Bronchial epithelial cell (primary cell): ENCODE measurements at regions not wholly inside any gene's neighbourhood (a gene's known extent, or its start where the extent isn't known, plus 50 kb on each side); places are given as distances from the start of the nearest gene placed in this dataset.

ENCODE experiments used
- DNase-seq: peaks from one replicate; pipeline ENCODE4 v3.0.0-alpha.2; 2010; ENCODE audit warnings: low read depth
- FAIRE-seq: peaks from 2 replicates; lab custom pipeline; 2011; peaks lifted over from hg19 to GRCh38; lab: Jason Lieb, UNC
- H3K27me3 ChIP-seq: 2 replicates; pipeline ENCODE4 v1.5.1; 2011; ENCODE audit warnings: low read length; ENCODE audit not compliant: control insufficient read depth, insufficient read depth
- H3K36me3 ChIP-seq: 2 replicates; pipeline ENCODE4 v1.5.1; 2011; ENCODE audit warnings: low read length; ENCODE audit not compliant: control insufficient read depth, insufficient read depth
- H3K4me3 ChIP-seq: 2 replicates; pipeline ENCODE4 v1.5.1; 2011; ENCODE audit warnings: mild to moderate bottlenecking, low read depth, low read length, control low read depth
- TF ChIP-seq, protein P1 (sequence below): IDR thresholded peaks from 2 replicates; pipeline ENCODE4 v1.5.1; 2011; ENCODE audit warnings: mild to moderate bottlenecking, moderate library complexity, low read length, control low read depth, inconsistent platforms; ENCODE audit not compliant: insufficient read depth, severe bottlenecking

DNA sequence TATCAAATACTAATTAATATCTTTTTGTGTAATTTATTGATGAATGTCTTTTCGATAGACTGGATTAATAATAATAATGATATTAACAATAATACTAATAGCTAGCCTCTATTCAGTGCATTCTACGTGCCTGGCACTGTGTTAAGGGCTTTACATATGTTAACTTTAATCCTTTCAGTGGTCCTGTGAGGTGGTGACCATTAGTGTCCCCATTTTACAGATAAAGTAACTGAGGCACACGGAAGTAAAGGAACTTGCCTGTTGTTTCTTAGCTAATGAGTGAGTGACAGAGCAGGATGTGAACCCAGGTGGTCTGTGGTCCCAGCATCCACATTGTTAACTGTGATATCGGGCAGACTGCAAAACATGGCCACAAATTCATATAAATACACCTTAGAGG is 335.7 kb upstream of the PROX1 start:
- no peak for FAIRE-seq

DNA sequence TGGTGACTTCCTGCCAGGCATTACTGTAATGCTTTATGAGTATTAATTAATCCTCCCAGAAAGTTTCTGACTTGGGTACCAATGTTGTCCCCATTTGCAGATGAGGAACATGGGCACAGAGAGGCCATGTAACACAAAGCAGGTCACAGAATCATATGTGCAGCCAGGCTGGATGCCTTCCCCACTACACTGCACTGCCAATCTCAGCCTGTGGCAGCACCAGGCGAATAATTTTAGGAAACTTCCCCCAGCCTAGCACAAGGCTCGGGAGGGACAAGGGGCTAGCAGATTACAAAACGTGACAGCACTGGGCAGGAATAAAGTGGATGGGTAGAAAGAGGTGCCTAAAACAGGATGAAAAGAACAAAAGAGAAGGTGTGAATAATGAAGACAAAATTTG is 331.7 kb upstream of the PROX1 start:
- Histone ChIP-seq H3K27me3 (no peaks in the 10 kb centered on the region), H3K4me3 (no peak overlapping the region), H3K36me3 (no peaks in the 10 kb centered on the region)
- FAIRE-seq = no peak
- TF ChIP-seq, protein P1, sequence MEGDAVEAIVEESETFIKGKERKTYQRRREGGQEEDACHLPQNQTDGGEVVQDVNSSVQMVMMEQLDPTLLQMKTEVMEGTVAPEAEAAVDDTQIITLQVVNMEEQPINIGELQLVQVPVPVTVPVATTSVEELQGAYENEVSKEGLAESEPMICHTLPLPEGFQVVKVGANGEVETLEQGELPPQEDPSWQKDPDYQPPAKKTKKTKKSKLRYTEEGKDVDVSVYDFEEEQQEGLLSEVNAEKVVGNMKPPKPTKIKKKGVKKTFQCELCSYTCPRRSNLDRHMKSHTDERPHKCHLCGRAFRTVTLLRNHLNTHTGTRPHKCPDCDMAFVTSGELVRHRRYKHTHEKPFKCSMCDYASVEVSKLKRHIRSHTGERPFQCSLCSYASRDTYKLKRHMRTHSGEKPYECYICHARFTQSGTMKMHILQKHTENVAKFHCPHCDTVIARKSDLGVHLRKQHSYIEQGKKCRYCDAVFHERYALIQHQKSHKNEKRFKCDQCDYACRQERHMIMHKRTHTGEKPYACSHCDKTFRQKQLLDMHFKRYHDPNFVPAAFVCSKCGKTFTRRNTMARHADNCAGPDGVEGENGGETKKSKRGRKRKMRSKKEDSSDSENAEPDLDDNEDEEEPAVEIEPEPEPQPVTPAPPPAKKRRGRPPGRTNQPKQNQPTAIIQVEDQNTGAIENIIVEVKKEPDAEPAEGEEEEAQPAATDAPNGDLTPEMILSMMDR = no peak
- DNase-seq = no peak

More for the DNA sequence above, 335.7 kb upstream of the PROX1 start:
- no peaks in the 10 kb centered on the region for H3K36me3 ChIP-seq
- no peaks in the 10 kb centered on the region for H3K27me3 ChIP-seq
- H3K4me3 ChIP-seq = no peak overlapping the region
- TF ChIP-seq, protein P1 = no peak
- DNase-seq = no peak

DNA sequence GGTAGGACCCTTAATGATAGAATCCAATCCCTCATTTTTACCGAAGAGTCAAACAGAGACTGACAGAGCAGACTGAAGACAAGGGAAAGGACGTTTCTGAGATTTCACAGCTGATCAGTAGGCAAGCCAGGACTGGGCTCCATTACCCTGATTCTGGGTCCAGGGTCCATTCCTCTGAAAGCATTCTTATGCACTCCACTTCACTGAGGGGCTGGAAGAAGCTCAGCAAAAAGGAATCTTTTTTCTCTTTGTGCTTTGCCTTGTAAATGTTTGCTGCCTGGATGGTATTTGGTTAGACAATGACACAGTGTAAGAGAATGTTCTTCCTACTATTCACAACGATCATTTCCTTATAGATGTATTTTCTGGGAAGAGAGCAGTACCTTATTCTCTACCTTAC is 331.3 kb upstream of the PROX1 start:
- H3K27me3 ChIP-seq = no peaks in the 10 kb centered on the region
- no peak for FAIRE-seq

DNA sequence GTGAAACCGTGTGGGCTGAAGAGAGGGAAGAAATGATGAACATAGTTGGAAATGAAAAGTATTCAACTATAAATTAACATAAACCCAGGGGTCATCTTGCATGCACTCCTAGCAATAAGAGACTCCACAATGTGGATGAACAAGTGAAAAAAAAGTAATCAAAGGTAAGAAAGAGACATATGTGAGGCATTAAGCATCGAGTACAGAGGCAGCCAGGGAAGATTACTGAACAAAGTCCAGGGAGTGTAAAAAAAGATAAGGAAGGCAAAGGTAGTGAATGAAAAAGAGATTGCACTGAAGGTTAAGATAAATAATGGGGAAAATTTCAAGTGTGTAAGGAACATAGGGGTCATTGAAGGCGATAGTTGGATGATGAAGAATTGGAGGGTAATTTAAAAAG is 330.8 kb upstream of the PROX1 start:
- no peak for FAIRE-seq
- no peaks in the 10 kb centered on the region for H3K27me3 ChIP-seq
- TF ChIP-seq, protein P1 = no peak

More for the DNA sequence above, 331.3 kb upstream of the PROX1 start:
- Histone ChIP-seq H3K4me3 (no peak overlapping the region), H3K36me3 (no peaks in the 10 kb centered on the region)
- peak; percentile 22 for DNase-seq
- TF ChIP-seq, protein P1 = no peak

DNA sequence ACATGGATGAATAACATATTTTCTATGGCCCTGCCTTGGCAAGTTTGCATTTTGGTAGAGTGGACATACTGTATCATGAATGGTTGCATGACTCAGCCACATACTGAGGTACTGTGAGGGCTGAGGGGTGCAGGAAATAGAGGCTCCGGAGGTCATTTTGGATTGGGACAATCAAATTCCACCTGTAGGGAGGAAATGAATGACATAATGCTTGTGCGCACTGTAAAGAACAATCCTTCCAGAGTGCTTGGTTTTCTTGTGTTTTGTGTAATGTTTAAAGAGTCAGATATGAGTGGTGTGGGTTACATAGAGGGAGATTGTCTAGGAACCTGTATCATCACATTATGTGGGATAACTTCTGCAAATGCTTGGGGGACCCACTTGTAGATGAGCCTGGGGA is 329.9 kb upstream of the PROX1 start:
- peak; percentile 17 for DNase-seq
- no peaks in the 10 kb centered on the region for H3K27me3 ChIP-seq
- FAIRE-seq = no peak
- TF ChIP-seq, protein P1 = no peak
- no peaks in the 10 kb centered on the region for H3K36me3 ChIP-seq
- no peak overlapping the region for H3K4me3 ChIP-seq

More for the DNA sequence above, 330.8 kb upstream of the PROX1 start:
- Histone ChIP-seq H3K36me3 (no peaks in the 10 kb centered on the region), H3K4me3 (no peak overlapping the region)
- no peak for DNase-seq

DNA sequence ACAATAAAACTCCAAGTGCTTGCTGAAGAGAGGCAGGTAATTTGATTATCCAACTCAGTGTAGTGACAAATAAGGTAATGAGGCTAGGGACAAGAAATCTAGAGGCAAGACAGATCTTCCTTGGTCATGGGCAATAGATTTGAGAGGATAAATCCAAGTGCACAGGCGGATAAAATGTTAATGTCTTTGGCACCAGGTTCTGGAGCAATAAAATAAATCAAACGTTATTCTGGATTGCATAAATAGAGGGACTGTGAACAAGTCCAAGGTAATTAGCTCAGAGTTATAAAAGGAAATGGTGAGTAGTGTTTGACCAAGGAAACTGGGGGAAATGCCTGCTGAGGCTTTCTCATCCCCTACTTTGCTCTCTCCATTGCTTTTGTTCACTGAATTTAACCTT is 329.3 kb upstream of the PROX1 start:
- TF ChIP-seq, protein P1 = no peak
- DNase-seq (no peak), FAIRE-seq (no peak)
- Histone ChIP-seq H3K36me3 (no peaks in the 10 kb centered on the region), H3K27me3 (no peaks in the 10 kb centered on the region), H3K4me3 (no peak overlapping the region)
